ENCODE measurements at regions not wholly inside any gene's neighbourhood (a gene's known extent, or its start where the extent isn't known, plus 50 kb on each side); places are given as distances from the start of the nearest gene placed in this dataset.

DNA sequence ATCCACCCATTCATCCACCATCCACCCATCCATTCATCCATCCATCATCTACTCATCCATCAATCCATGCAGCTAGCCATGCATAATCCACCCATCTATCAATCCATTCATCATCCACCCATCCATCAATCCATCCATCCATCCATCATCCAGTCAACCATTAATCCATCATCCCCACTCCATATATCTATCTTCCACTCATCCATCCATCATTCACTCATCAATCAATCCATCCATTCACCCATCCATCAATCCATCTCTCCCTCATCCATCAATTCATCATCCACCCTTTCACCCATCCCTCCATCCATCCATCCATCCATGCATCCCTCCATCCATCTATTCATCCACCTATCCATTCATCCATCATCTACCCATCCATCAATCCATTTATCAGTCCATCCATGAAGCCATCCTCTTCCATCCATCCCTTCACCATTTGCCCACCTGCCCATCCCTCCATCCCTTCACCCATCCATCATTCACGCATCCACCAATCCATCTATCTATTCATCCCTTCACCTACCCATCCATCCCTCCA lies 689.4 kb downstream of the BRD1 start:
- no peak overlapping the region for H3K4me3 ChIP-seq (ENCODE audit: severe bottlenecking)
- no peak for TF ChIP-seq CTCF (IDR thresholded peaks at IDR 0.05; ENCODE audit: poor library complexity, severe bottlenecking)
- no peaks in the 10 kb centered on the region for H3K27me3 ChIP-seq (ENCODE audit: insufficient read depth, poor library complexity, severe bottlenecking)
- ATAC-seq (ENCODE audit: low read depth) (no peak), DNase-seq (ENCODE audit: low spot score) (no peak)
- H3K4me1 ChIP-seq (ENCODE audit: insufficient read depth, poor library complexity, severe bottlenecking) = no peaks in the 10 kb centered on the region
- H3K36me3 ChIP-seq (ENCODE audit: low read depth) = no peaks in the 10 kb centered on the region
- no peaks in the 10 kb centered on the region for H3K9me3 ChIP-seq (ENCODE audit: severe bottlenecking)
- no peak overlapping the region for H3K27ac ChIP-seq (ENCODE audit: poor library complexity, severe bottlenecking)

- ATAC-seq (ENCODE audit: low read depth) (no peak), DNase-seq (ENCODE audit: low spot score) (no peak)
- no peak for TF ChIP-seq CTCF (IDR thresholded peaks at IDR 0.05; ENCODE audit: poor library complexity, severe bottlenecking)
- no peak overlapping the region for H3K27ac ChIP-seq (ENCODE audit: poor library complexity, severe bottlenecking)
- no peaks in the 10 kb centered on the region for H3K9me3 ChIP-seq (ENCODE audit: severe bottlenecking)
- H3K36me3 ChIP-seq (ENCODE audit: low read depth) = no peaks in the 10 kb centered on the region
- H3K4me3 ChIP-seq (ENCODE audit: severe bottlenecking) = no peak overlapping the region
- no peaks in the 10 kb centered on the region for H3K27me3 ChIP-seq (ENCODE audit: insufficient read depth, poor library complexity, severe bottlenecking)
- H3K4me1 ChIP-seq (ENCODE audit: insufficient read depth, poor library complexity, severe bottlenecking) = no peaks in the 10 kb centered on the region
Observed at GRCh38 chr22:49137206-49137840, 690.4 kb downstream of the BRD1 start.

GRCh38 chr22:49136816-49137180 lies 690.9 kb downstream of the BRD1 start:
- no peak for TF ChIP-seq CTCF (IDR thresholded peaks at IDR 0.05; ENCODE audit: poor library complexity, severe bottlenecking)
- Histone ChIP-seq H3K9me3 (ENCODE audit: severe bottlenecking) (no peaks in the 10 kb centered on the region), H3K36me3 (ENCODE audit: low read depth) (no peaks in the 10 kb centered on the region), H3K27ac (ENCODE audit: poor library complexity, severe bottlenecking) (no peak overlapping the region), H3K4me3 (ENCODE audit: severe bottlenecking) (no peak overlapping the region), H3K27me3 (ENCODE audit: insufficient read depth, poor library complexity, severe bottlenecking) (no peaks in the 10 kb centered on the region), H3K4me1 (ENCODE audit: insufficient read depth, poor library complexity, severe bottlenecking) (no peaks in the 10 kb centered on the region)
- DNase-seq (ENCODE audit: low spot score) (peak; percentile 25), ATAC-seq (ENCODE audit: low read depth) (no peak)

- no peak for TF ChIP-seq CTCF (IDR thresholded peaks at IDR 0.05; ENCODE audit: poor library complexity, severe bottlenecking)
- ATAC-seq (ENCODE audit: low read depth) (no peak), DNase-seq (ENCODE audit: low spot score) (no peak)
- H3K4me3 ChIP-seq (ENCODE audit: severe bottlenecking) = no peak overlapping the region
- H3K27ac ChIP-seq (ENCODE audit: poor library complexity, severe bottlenecking) = no peak overlapping the region
- peaks cover 5% of the 10 kb centered on the region for H3K27me3 ChIP-seq (ENCODE audit: insufficient read depth, poor library complexity, severe bottlenecking)
- H3K4me1 ChIP-seq (ENCODE audit: insufficient read depth, poor library complexity, severe bottlenecking) = no peaks in the 10 kb centered on the region
- no peaks in the 10 kb centered on the region for H3K9me3 ChIP-seq (ENCODE audit: severe bottlenecking)
- H3K36me3 ChIP-seq (ENCODE audit: low read depth) = no peaks in the 10 kb centered on the region
Observed at GRCh38 chr22:49136041-49136815, 691.4 kb downstream of the BRD1 start.

DNA sequence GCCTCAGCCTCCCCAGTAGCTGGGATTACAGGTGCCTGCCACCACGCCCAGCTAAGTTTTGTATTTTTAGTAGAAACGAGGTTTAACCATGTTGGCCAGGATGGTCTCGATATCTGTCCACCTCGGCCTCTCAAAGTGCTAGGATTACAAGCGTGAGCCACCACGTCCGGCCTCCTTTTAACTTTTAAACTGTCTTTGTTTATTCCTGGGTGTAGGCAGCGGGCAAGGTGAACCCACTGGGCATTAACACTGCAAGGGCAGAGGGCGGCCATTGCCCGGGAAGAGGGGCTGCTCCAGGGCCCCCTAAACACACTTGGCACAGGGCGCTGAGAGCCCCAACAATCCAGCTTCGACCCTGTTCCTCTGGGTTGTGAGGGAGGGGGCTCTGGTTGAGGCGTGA lies 693.6 kb downstream of the BRD1 start:
- Histone ChIP-seq H3K4me1 (ENCODE audit: insufficient read depth, poor library complexity, severe bottlenecking) (no peaks in the 10 kb centered on the region), H3K27me3 (ENCODE audit: insufficient read depth, poor library complexity, severe bottlenecking) (peaks cover 8% of the 10 kb centered on the region), H3K36me3 (ENCODE audit: low read depth) (no peaks in the 10 kb centered on the region), H3K4me3 (ENCODE audit: severe bottlenecking) (no peak overlapping the region), H3K9me3 (ENCODE audit: severe bottlenecking) (no peaks in the 10 kb centered on the region), H3K27ac (ENCODE audit: poor library complexity, severe bottlenecking) (no peak overlapping the region)
- no peak for ATAC-seq (ENCODE audit: low read depth)
- DNase-seq (ENCODE audit: low spot score) = no peak
- no peak for TF ChIP-seq CTCF (IDR thresholded peaks at IDR 0.05; ENCODE audit: poor library complexity, severe bottlenecking)
